OCI-LY3 (cell line): ENCODE measurements at regions not wholly inside any gene's neighbourhood (a gene's known extent, or its start where the extent isn't known, plus 50 kb on each side); places are given as distances from the start of the nearest gene placed in this dataset.

Source experiments
- H2AFZ ChIP-seq: fragments of 200-600, 300-600 bp; shearing (Covaris generic); 2 replicates; pipeline ENCODE4 v1.6.0; 2014; ENCODE audit warnings: antibody characterized with exemption, low read depth, low read length
- H3K27ac ChIP-seq: fragments of 200-600, 300-600 bp; sonication (generic); 2 replicates; pipeline ENCODE4 v1.5.1; 2014; ENCODE audit warnings: mild to moderate bottlenecking, low read length, moderate library complexity, mixed read lengths
- H3K27me3 ChIP-seq: fragments of 200-600, 300-600 bp; sonication (generic); 2 replicates; pipeline ENCODE4 v1.6.1; 2014; ENCODE audit warnings: low read depth, low read length, mixed read lengths
- H3K36me3 ChIP-seq: fragments of 200-600, 300-600 bp; sonication (generic); replicated peaks from 2 replicates; pipeline ENCODE3; 2014; ENCODE audit warnings: low read depth, low read length, mixed read lengths
- H3K4me1 ChIP-seq: fragments of 300-600, 200-600 bp; sonication (generic); 2 replicates; pipeline ENCODE4 v1.6.1; 2014; ENCODE audit warnings: low read length, mixed read lengths
- H3K4me2 ChIP-seq: fragments of 200-600, 300-600 bp; sonication (generic); 2 replicates; pipeline ENCODE4 v1.6.1; 2014; ENCODE audit warnings: low read length, mixed read lengths
- H3K4me3 ChIP-seq: fragments of 300-600, 200-600 bp; sonication (generic); 2 replicates; pipeline ENCODE4 v1.5.1; 2014; ENCODE audit warnings: antibody characterized with exemption, mild to moderate bottlenecking, low read length, moderate library complexity
- H3K79me2 ChIP-seq: fragments of 300-600, 200-600 bp; shearing (Covaris generic); 2 replicates; pipeline ENCODE4 v1.6.1; 2014; ENCODE audit warnings: mild to moderate bottlenecking, low read length, mixed read lengths
- H3K9ac ChIP-seq: fragments of 300-600, 200-600 bp; shearing (Covaris generic); 2 replicates; pipeline ENCODE4 v1.6.0; 2014; ENCODE audit warnings: mild to moderate bottlenecking, low read length, moderate library complexity
- H3K9me3 ChIP-seq: fragments of 200-600, 300-600 bp; shearing (Covaris generic); 2 replicates; pipeline ENCODE4 v1.6.1; 2014; ENCODE audit warnings: low read length, mixed read lengths; ENCODE audit not compliant: insufficient read depth
- H4K20me1 ChIP-seq: fragments of 200-600, 300-600 bp; sonication (generic); 2 replicates; pipeline ENCODE4 v1.6.1; 2016; ENCODE audit warnings: low read length, mixed read lengths; ENCODE audit not compliant: insufficient read depth
- CTCF ChIP-seq: fragments of 200-600, 300-600 bp; sonication (generic); IDR thresholded peaks from 2 replicates; pipeline ENCODE4 v1.5.1; 2014; ENCODE audit warnings: antibody characterized with exemption, low read length, low read depth
- EZH2phosphoT487 ChIP-seq: fragments of 200-600 bp; shearing (Covaris generic); IDR thresholded peaks from 2 replicates; pipeline ENCODE4 v1.6.1; 2018; ENCODE audit warnings: antibody characterized with exemption, mixed run types, low read depth

GRCh38 chr13:21902709-21903098, 231.8 kb downstream of the FGF9 start:
- H3K9ac ChIP-seq = no peak overlapping the region

DNA sequence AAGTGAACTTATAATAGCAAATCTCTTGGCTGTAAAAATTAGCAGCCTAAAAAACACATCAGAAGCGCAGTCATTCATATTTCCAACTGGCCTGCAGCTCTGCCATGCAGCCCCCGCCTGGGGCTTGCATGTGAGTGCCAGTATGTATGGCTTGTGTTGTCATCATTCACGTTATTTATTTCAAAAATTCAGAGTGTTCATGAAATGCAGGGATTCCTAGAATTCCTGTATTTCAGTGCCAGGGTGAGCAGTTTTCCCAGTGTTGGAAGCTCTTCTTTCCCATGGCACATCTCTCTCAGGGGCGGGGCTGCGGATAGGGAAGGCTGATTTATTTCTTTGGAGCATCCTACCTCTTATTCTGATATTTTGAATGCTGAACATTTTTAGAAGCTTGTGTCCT, 234.6 kb downstream of the FGF9 start:
- no peaks in the 10 kb centered on the region for H3K36me3 ChIP-seq
- H3K4me3 ChIP-seq = no peak overlapping the region
- no peaks in the 10 kb centered on the region for H4K20me1 ChIP-seq
- no peak overlapping the region for H3K4me2 ChIP-seq
- H3K27me3 ChIP-seq = 0 out of 2 replicates have a peak, but pooled peaks cover 7% of the 10 kb centered on the region
- H3K4me1 ChIP-seq = no peaks in the 10 kb centered on the region
- H3K27ac ChIP-seq = no peak overlapping the region
- no peak overlapping the region for H2AFZ ChIP-seq
- no peaks in the 10 kb centered on the region for H3K79me2 ChIP-seq
- H3K9ac ChIP-seq = no peak overlapping the region
- no peaks in the 10 kb centered on the region for H3K9me3 ChIP-seq
- TF ChIP-seq EZH2phosphoT487 (no peak), CTCF (no peak)

More at GRCh38 chr13:21902709-21903098, 231.8 kb downstream of the FGF9 start:
- no peaks in the 10 kb centered on the region for H4K20me1 ChIP-seq
- no peaks in the 10 kb centered on the region for H3K4me1 ChIP-seq
- TF ChIP-seq EZH2phosphoT487 (no peak), CTCF (no peak)
- H3K36me3 ChIP-seq = no peaks in the 10 kb centered on the region
- H3K4me2 ChIP-seq = no peak overlapping the region
- no peak overlapping the region for H3K4me3 ChIP-seq
- H3K27me3 ChIP-seq = 0 out of 2 replicates have a peak, but pooled peaks cover 7% of the 10 kb centered on the region
- no peaks in the 10 kb centered on the region for H3K9me3 ChIP-seq
- no peak overlapping the region for H2AFZ ChIP-seq
- H3K27ac ChIP-seq = no peak overlapping the region
- H3K79me2 ChIP-seq = no peaks in the 10 kb centered on the region

DNA sequence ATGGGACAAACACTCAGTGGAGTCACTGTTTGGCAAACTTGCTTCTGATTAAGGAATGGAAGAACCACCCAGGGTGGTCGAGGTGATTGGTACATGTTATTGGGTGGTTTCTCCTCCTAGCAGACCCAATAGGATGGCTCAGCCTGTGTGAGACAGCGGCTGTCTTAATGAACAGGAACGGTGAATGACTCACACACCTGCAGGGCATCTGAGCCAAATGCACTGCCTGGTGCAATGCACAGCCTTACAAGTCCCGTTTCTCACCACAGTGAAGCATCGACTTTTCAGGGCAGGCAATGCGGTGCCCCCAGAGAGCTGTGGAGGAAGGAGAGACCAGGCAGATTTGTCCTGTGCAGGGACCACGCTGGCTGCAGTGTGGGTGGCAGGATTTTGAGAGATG, 238.5 kb downstream of the FGF9 start:
- Histone ChIP-seq H2AFZ (no peak overlapping the region), H3K36me3 (no peaks in the 10 kb centered on the region), H3K4me2 (no peak overlapping the region), H3K4me1 (no peaks in the 10 kb centered on the region), H3K27me3 (no peaks in the 10 kb centered on the region), H3K27ac (no peak overlapping the region), H3K9ac (no peak overlapping the region), H3K79me2 (no peaks in the 10 kb centered on the region), H4K20me1 (no peaks in the 10 kb centered on the region), H3K4me3 (no peak overlapping the region), H3K9me3 (no peaks in the 10 kb centered on the region)
- no peak for TF ChIP-seq CTCF
- TF ChIP-seq EZH2phosphoT487 = no peak

DNA sequence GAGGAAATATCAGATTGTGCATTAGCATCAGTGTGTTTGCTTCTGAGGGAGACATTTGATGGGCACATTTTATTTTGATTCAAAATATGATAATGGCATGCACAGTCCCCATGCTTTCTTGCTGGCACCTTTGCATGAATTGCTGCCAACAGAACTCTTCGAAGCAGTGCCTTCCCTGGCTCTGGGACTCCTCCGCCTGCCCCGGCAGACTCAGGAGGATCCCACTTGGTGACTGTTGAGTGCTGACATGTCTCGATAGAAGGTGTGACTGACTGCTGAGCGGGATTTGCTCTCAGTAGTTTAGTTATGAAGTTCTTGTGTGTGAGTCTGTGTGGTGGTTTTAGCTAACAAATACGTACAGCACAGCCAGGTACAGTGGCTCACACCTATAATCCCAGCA, 239.7 kb downstream of the FGF9 start:
- no peaks in the 10 kb centered on the region for H3K27me3 ChIP-seq
- H3K9ac ChIP-seq = no peak overlapping the region
- H3K9me3 ChIP-seq = no peaks in the 10 kb centered on the region
- H2AFZ ChIP-seq = no peak overlapping the region
- no peaks in the 10 kb centered on the region for H4K20me1 ChIP-seq
- no peaks in the 10 kb centered on the region for H3K79me2 ChIP-seq
- no peak overlapping the region for H3K4me3 ChIP-seq
- H3K36me3 ChIP-seq = no peaks in the 10 kb centered on the region
- TF ChIP-seq CTCF (no peak), EZH2phosphoT487 (no peak)
- no peak overlapping the region for H3K4me2 ChIP-seq
- H3K4me1 ChIP-seq = no peaks in the 10 kb centered on the region
- H3K27ac ChIP-seq = no peak overlapping the region
